M059J (cell line): ENCODE measurements at regions not wholly inside any gene's neighbourhood (a gene's known extent, or its start where the extent isn't known, plus 50 kb on each side); places are given as distances from the start of the nearest gene placed in this dataset.
"Not testable (repeated sequence)": the region's sequence is repeated elsewhere in the genome, so short reads cannot be mapped to it uniquely, and the experiment has no call there.

ENCODE experiments used
- DNase-seq: peaks from one replicate; pipeline ENCODE4 v3.0.0-alpha.2; 2012; ENCODE audit warnings: low read depth

GRCh38 chr5:85654144-85654543 lies 963.6 kb upstream of the COX7C start:
- DNase-seq, result not testable (repeated sequence)

- DNase-seq, result no peak
Observed at GRCh38 chr5:85656050-85656449, 961.7 kb upstream of the COX7C start.

- not testable (repeated sequence) for DNase-seq
Observed at GRCh38 chr5:85657328-85657727, 960.4 kb upstream of the COX7C start.

- not testable (repeated sequence) for DNase-seq
Observed at GRCh38 chr5:85662969-85663707, 954.6 kb upstream of the COX7C start.

GRCh38 chr5:85663708-85664031 lies 954.1 kb upstream of the COX7C start:
- DNase-seq, result no peak

- DNase-seq, result no peak
Observed at GRCh38 chr5:85670417-85670816, 947.3 kb upstream of the COX7C start.

GRCh38 chr5:85671223-85671970 lies 946.3 kb upstream of the COX7C start:
- no peak for DNase-seq

GRCh38 chr5:85681871-85682270 lies 935.9 kb upstream of the COX7C start:
- DNase-seq, result no peak

GRCh38 chr5:85684351-85684750 lies 933.4 kb upstream of the COX7C start:
- no peak for DNase-seq

- DNase-seq, result no peak
Observed at GRCh38 chr5:85703296-85703695, 914.4 kb upstream of the COX7C start.

GRCh38 chr5:85709728-85710127 lies 908.0 kb upstream of the COX7C start:
- DNase-seq, result no peak

GRCh38 chr5:85716344-85717202 lies 901.2 kb upstream of the COX7C start:
- DNase-seq, result peak; percentile 0

- no peak for DNase-seq
Observed at GRCh38 chr5:85717203-85717563, 900.6 kb upstream of the COX7C start.

GRCh38 chr5:85732185-85732584 lies 885.6 kb upstream of the COX7C start:
- no peak for DNase-seq

GRCh38 chr5:85741972-85742371 lies 875.8 kb upstream of the COX7C start:
- DNase-seq, result no peak

GRCh38 chr5:85760519-85760918 lies 857.2 kb upstream of the COX7C start:
- no peak for DNase-seq

GRCh38 chr5:85769347-85769746 lies 848.4 kb upstream of the COX7C start:
- no peak for DNase-seq

GRCh38 chr5:85784746-85785145 lies 833.0 kb upstream of the COX7C start:
- no peak for DNase-seq

- no peak for DNase-seq
Observed at GRCh38 chr5:85813146-85813545, 804.6 kb upstream of the COX7C start.

- no peak for DNase-seq
Observed at GRCh38 chr5:85814596-85814995, 803.1 kb upstream of the COX7C start.

- peak; percentile 19 for DNase-seq
Observed at GRCh38 chr5:85823462-85824426, 794.0 kb upstream of the COX7C start.
